IPS DF 4.7 (cell line): ENCODE measurements at regions not wholly inside any gene's neighbourhood (a gene's known extent, or its start where the extent isn't known, plus 50 kb on each side); places are given as distances from the start of the nearest gene placed in this dataset.

Source experiments
- DNase-seq: peaks from one replicate; pipeline ENCODE4 v3.0.0-alpha.2; 2013; ENCODE audit warnings: low spot score; ENCODE audit errors: extremely low read depth

DNA sequence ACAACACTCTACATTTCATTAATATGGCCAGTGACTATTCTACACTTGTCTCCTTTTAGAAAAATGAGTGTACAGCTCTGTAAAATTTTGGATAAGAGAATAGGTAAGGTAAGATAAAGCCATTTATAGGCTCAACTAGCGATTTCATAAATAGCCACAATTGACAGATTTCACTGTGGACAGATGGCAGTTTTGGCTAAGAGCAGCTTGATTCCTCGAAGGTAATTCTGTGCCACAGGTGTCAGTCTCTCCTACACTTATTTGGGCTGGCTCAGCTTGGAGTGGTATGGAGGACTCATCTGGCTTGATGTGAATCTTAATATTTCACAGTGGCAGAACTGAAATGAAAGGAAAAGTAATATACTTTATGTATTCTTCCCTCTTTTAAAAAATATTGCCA is 536.7 kb upstream of the TBL1XR1 start:
- no peak for DNase-seq

DNA sequence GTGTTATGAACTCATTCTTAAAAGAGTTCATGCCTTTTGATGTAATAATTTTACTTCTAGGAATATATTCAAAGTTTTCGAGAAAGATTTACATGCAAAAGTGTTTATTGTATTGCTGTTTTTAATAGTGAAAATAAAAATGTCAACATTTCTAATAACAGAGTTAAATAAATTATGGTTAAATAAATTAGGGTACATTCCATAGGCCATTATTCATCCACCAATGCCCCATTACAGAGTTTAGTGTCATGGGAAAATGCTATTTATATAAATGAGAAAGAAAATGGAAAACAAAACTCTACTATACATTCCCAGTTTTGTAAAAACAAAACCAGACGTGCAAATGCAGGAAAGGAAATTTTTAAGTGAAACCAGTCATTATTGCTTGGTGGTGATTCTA is 538.1 kb upstream of the TBL1XR1 start:
- DNase-seq = no peak

DNA sequence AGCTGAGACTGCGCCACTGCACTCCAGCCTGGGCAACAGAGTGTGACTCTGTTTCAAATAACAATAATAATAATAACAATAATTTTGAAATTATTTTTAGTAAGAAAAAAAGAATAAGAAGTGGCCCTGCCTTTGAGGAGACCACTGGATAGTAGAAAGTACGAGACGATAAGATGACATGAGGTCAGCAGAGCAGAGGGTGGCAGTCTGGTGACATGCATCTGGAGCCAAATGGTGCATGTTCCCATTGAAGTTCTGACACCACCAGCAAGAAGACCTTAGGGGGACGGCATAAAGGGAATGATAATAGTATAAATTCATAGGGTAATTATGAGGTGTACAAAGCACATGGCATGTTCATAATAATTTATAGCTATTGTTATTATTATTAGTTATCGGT is 542.2 kb upstream of the TBL1XR1 start:
- DNase-seq = no peak

DNA sequence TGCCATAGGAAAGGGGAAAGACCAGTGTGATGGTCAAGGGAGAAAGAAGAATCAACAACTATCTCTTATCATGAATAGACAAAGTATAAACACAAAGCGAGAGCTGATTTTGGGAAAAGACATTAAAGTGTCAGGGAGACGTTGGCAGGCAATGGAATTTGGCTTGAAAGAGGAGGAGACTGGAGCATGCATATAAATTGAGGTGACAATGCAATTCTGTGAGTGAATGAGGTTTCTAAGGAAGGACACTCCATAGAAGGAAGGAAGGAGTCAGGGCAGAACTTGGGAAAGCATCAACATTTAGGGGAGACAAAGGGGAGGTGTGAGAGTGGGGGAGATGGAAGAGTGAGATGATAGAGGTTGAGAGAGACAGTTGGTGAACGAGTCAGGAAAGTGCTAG is 543.0 kb upstream of the TBL1XR1 start:
- DNase-seq = no peak

DNA sequence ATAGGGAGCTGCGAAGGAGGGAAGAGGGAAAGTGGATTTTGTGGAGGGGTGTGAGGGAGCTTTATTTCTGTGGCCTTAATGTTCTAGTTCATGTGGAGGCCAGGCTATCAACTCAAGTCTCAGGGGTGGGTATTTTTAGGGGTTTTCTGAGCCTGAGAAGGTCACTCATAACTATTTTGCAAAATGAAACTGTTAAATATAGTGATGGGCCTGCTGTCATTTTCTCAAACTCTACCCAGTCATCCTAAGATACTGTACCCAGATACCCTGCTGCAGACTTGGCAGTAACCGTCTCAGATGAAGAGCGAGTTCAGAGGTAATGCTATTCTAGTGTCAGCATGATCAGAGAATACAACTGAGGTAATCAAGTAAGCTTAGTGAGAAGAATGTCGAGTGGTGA is 545.0 kb upstream of the TBL1XR1 start:
- DNase-seq = no peak

DNA sequence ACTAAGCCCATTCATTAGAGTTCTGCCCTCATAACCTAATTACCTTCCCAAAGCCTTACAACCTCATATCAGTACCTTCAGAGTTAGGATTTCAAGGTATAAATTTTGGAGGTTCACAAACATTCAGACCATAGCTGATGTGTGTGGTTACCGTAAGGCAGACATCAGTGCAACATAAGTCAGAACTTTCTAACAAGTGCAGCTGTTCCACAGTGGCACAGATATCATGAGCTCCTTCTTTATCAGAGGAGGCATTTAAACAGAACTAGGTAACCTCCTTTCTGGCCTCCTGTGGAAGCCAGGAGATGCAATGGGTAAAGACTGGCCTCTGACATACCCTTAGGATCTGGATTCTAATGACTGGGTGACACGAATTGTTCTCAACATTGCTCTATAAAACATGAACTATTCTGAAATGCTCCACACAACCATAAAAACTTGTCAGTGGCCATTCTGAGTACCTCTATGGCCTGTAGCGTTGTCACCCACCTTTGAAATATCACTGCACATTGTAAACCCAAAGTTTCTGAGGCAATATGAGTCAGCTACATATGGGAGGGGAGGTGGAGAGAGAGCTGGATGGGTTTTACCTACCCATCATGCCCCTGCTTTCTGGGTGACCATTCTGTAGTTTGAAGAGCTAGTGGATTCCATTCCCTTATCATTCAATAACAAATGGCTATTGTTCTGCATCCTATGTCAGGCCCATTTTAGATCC is 546.0 kb upstream of the TBL1XR1 start:
- no peak for DNase-seq

DNA sequence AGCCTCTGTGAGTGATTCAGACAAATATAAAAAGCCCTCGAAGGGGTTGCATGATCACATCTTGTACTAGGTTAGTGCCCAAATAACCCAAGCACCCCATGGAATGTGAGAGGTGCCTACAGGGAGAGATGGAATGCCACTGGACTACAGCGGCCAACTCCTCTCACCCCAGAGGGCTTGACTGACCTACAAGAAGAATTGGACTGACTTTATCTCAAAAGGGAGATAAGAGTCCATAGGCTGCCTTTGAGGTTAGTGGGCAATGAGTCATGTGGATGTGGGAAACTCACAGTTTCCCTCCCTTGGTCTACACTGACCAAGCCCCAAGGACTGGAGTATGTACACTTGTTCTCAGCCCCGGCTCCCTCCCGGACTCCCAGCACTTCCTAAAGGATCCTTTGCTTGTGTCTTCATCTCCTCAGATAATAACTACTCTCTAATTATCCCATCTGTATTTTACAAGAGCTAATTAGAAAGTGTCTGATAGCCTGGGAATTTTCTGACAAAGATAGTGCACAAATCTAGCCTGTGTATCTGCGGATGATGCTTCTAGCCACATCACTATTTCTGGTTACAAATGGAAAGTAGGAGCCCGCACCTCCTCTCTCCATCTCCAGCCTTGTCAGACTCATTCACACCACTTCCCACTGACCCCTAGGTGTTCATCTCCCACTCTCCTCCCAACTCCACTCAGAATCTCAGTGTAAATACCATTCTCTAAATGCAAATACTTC is 547.8 kb upstream of the TBL1XR1 start:
- no peak for DNase-seq

DNA sequence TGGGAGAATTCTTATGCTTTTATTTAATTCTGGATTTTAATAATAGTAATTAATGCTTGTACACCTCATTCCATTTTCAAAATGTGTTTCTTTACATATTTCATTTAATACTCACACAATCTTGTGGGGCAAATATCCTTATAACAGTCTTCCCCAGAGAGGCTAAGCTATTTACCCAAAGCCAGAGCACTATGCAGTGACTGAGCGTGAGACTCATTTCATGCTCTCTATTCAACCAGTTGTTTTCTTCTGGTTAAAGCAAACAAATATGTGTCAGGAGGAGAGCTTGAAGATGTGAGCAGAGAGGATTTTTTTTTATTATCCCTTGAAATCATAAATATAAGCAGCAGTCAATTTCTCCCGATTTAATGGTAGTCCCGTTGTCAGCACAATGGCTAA is 548.3 kb upstream of the TBL1XR1 start:
- DNase-seq = no peak

DNA sequence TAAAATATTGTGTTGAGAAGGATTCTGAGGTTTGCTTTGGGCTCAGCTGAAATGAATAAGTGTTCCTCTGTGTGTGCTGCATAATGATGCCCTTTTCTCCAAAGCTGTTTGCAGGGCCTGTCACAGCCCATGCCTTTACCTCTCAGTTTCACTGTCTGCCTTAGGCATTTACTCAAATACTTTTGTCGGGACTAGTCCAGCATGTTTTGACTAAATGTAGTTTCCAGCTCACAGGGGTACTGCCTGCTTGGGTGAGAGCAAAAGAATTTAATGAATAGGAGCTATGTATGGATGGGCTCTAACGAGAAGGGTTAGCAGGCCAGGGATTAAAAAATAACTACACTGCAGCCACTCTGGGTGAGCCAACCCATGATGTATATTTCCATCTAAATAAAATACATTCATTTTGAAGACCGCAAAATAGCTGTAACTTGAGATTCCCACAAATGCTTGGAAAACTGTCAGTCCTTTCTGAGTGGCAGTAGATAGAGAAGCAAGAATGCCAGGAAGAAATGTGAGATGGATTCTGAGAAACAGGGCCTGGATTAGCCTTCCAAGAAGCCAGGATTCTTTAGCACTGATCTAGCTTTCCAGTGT is 549.2 kb upstream of the TBL1XR1 start:
- DNase-seq = no peak

DNA sequence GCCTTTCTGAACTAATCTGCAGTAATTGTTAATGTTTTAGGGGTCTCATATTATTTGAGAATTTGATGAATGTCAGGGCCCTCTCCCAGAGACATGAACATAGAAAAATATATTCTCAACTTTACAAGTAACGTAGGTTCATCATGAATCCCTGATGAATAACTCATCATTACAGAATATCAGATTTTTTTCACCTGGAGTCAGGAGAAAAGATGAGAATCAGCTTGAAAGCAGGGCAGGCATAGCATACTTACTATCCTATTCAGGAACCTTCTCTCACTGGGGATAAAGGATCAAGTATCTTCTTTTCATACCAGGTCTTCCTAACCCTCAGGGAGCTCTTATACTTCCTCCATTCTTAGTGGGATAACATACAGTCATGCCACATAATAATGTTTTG is 552.6 kb upstream of the TBL1XR1 start:
- no peak for DNase-seq

DNA sequence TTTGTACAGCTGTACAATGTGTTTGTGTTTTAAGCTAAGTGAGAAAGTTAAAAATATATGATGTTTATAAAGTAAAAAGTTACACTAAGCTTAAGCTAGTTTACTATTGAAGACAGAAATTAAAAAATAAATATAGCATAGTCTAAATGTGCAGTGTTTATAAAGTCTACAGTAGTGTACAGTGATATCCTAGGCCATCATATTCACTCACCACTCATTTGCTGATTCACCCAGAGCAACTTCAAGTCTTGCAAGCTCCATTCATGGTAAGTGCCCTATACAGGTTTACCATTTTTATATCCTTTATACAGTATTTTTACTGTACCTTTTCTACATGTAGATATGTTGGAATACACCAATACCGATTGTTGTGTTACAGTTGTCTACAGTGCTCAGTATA is 553.2 kb upstream of the TBL1XR1 start:
- DNase-seq = no peak

DNA sequence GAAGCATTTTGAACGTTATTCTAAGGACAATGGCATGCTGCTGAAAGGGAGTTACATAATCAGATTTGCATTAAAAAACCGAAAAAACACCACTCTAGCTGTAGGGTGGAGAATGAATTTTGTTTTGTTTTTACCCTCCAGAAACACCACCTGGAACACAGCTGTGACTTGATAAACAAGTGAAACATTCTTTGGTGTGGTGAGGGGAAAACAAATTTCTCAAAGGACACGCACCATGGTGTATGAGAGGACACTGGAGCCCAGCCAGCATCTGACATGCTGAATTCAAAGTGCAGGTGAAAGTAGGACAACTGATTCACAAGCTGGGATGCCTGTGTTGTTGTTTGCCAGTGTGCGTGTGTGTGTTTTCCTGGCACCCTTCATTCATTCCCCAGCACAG is 554.5 kb upstream of the TBL1XR1 start:
- no peak for DNase-seq

DNA sequence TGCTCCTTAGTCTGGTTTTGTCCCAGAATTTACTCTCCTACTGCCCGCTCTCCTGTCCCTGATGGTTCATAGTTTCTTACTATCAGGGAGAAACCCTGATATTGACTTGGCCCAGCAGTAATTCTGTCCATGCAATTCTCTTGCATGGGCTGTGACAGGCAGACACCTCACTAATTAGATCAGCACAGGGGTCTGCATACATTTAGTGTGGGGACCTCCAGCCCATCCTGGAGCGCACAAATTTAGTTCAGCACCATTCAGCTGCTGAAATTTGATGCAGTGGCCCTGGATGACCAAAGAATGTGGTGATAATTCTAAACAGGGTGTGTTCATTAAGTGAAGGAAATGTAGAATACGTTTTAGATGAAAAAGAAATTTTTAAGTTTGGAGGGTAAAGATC is 555.5 kb upstream of the TBL1XR1 start:
- no peak for DNase-seq

DNA sequence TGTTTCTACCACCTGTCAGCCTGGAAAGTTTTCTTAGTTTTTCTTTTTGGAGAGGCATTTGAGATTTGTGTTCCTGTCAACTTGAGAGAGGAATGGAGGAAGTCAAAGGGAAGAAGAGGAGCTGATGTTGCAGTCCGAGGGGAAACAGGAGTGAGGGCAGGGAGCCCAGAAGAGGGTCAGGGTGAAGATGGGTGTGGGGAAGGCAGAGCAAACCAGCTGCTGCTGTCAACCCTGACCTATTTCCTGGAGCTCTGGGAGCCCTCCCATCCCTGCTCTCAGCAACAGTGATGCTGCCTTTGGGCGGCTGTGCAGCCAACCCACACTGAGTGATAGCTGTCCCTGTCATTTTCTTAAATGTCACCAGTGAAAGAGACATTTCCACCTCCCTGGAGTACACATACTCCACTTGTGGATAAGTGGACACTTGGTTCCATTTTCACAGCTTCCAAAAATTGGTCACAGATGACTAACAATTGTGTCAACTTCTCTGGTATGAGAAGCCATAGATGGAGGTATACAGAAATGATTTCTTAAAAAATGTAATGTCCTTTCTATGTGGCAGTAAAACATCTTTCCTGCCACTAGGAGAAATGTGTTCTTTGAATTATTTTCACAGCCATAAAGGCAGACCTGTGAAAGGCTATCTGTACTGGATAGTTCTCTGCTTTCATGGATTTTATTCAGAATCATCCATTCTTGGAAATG is 556.3 kb upstream of the TBL1XR1 start:
- no peak for DNase-seq

DNA sequence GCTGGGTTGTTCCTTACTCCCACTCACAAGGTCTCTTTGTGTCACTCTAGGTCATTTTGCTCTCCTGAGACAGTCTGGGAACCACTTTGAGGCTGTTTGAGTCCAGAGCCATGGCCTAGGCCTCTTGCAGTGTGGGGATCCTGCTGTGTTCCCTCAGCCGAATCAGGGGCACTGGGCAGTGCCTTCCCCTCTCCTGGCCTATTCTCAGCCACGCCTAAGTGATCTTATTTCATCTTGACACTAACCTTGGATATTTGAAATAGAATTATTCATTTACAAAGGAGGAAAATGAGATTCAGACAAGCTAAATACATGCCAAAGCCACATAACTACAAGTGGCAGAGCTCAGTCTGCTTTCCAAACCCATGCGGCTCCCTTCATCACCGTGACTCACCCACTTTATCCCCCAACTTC is 557.2 kb upstream of the TBL1XR1 start:
- no peak for DNase-seq

DNA sequence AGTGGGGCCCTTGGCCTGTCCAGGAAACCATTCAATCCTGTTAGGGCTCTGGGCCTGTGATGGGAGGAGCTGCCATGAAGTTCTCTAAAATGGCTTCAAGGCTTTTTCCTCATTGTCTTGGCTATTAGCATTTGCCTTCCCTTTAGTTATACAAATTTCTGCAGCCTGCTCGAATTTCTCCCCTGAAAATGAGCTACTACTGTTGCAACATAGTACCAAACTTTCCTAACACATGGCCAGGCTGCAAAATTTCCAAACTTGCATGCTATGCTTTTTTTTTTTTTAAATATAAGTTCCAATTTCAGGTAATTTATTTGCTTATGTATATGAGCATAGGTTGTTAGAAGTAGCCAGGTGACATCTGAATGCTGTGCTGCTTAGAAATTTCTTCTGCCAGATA is 560.8 kb upstream of the TBL1XR1 start:
- no peak for DNase-seq

DNA sequence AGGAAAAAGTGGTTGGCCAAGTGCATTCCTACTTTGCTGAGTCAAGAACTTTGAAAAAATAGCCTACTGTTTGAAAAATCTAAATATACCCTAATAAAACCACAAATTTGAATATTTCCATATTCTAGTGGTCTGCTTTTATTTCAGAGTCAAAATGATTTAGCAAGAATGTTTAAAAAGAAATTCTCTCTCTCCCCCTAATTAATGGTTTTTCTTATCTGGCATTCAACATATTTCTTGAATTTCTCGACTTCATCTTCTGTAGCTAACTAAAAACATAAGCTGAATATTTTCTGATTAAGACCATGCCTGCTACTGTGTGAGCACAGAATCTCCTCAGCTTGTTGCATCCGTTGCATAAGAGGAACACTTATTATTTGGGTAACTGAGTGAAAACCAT is 563.5 kb upstream of the TBL1XR1 start:
- DNase-seq = no peak

DNA sequence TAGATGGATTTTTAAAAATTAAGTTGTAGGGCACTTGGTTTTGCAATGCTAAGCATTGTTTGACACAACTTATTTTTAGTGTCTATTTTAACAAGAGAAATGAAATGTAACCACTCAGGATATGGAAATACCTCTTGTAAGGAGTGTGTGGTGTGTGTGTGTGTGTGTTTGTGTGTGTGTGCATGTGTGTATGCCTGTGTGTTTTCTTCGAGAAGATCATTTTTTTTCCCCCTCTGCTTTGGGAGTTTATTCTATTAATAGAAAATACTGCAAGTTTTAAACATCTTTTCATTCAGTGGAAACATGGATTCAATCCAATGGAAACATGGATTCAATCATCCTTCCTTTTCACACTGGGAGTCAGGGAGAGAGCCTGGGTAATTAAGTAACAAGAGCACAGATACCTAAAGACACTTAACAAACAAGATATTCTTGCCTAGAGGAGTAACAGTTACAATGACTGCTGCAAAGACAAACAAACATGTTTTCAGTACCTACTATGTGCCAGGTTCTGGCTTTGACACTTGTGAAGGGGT is 567.2 kb upstream of the TBL1XR1 start:
- DNase-seq = no peak

DNA sequence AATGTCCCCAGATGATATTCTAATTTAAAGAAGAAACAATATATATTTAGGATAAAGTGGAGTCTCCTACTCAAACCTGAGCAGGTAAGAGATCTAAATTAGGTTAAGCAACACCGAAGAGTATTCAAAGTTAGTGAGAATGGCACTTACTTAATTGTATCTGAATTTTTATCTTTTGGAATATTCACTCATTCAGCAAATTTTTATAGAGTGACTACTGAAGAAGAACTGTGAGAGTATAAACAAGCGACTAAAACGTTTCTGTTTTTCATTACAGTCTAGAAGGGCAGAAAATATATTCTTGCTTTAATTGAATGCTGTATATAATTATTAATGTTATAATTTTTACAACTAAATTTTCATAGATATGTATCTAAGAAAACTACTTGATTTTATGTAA is 567.7 kb upstream of the TBL1XR1 start:
- no peak for DNase-seq

DNA sequence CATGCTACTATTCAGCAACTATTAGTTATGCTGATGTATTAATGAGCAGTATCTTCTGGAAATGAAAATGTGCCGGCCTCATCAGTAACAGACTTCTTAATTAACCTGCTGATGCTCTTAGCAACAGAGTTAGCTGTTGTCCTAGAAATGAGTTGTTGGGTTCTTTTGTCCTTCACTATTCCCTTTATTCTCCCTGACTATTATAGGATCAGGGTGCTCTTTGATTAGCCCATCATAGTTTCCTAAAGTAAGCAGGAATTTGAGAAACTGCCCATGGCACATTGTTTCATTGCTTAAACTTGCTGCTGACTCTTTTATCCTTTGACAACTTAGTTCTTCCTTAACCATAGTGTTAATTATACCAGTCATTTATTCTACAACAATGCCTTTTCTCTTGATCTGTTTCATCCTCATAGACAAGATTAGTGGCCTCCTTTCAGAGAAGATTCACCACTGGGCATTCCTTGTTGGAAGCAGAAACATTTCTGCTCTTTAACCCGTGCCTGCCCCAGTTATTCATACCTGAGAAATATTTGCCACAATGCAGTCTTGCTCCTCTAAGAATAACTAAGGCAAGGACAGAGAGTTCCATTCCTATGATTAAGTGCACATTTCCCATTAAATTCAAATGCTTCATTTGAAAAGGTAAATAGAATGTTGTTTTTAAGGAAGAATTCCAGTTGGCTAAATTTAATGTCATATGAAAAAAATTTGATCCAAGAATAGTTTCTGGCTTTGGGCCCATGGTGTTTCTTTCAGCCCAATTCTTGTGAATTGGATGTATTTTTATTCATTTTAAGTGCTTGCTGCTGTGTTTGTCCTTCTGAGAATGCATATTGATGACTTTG is 573.3 kb upstream of the TBL1XR1 start:
- DNase-seq = no peak

DNA sequence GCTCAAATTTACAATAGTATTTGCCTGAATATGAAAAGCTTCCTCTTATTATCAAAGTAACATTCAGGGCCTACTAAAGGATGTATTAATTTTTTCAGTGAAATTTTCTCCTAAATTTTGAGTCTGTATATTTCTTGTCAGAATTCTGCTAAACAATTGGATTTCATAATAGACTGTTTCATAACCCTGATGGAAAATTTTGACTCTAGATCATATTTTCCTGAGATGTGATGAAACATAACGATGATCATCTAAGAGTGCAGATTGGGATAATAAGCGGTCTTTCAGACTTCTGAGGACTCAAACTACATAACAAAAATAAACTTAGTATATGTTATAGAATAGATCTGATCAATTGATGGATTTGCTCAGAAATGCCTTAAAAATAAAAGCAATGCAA is 574.5 kb upstream of the TBL1XR1 start:
- DNase-seq = no peak
